Activated T-cell treated with anti-CD3 and anti-CD28 coated beads, Interleukin-2, amount 50 U/mL, for 48 hours (primary cell): ENCODE measurements at regions not wholly inside any gene's neighbourhood (a gene's known extent, or its start where the extent isn't known, plus 50 kb on each side); places are given as distances from the start of the nearest gene placed in this dataset.
"Not testable (repeated sequence)": the region's sequence is repeated elsewhere in the genome, so short reads cannot be mapped to it uniquely, and the experiment has no call there.

Experiments used
- DNase-seq, 2 experiments: peaks; one replicate each; pipeline ENCODE4 v3.0.0-alpha.2; 2020

- no peak for DNase-seq
Observed at GRCh38 chr6:169099411-169100202, 154.0 kb downstream of the THBS2 start.

GRCh38 chr6:169098651-169099050, 155.0 kb downstream of the THBS2 start:
- not testable (repeated sequence) for DNase-seq

- DNase-seq, result no peak
Observed at GRCh38 chr6:169098116-169098515, 155.5 kb downstream of the THBS2 start.

GRCh38 chr6:169097381-169097959, 156.2 kb downstream of the THBS2 start:
- no peak for DNase-seq

GRCh38 chr6:169096388-169096787, 157.3 kb downstream of the THBS2 start:
- DNase-seq, result no peak

- DNase-seq, result no peak
Observed at GRCh38 chr6:169095153-169095552, 158.5 kb downstream of the THBS2 start.

GRCh38 chr6:169094552-169094950, 159.1 kb downstream of the THBS2 start:
- DNase-seq, result no peak

- DNase-seq, result no peak
Observed at GRCh38 chr6:169093770-169094551, 159.7 kb downstream of the THBS2 start.

- no peak for DNase-seq
Observed at GRCh38 chr6:169093066-169093723, 160.5 kb downstream of the THBS2 start.

- no peak for DNase-seq
Observed at GRCh38 chr6:169092375-169092774, 161.3 kb downstream of the THBS2 start.

GRCh38 chr6:169090514-169091127, 163.0 kb downstream of the THBS2 start:
- not testable (repeated sequence) for DNase-seq

GRCh38 chr6:169088762-169089161, 164.9 kb downstream of the THBS2 start:
- DNase-seq, result no peak

- no peak for DNase-seq
Observed at GRCh38 chr6:169087443-169088041, 166.1 kb downstream of the THBS2 start.

- DNase-seq, result not testable (repeated sequence)
Observed at GRCh38 chr6:169086616-169087015, 167.0 kb downstream of the THBS2 start.

GRCh38 chr6:169086020-169086419, 167.6 kb downstream of the THBS2 start:
- no peak for DNase-seq

GRCh38 chr6:169085466-169085865, 168.2 kb downstream of the THBS2 start:
- no peak for DNase-seq

GRCh38 chr6:169084557-169084956, 169.1 kb downstream of the THBS2 start:
- not testable (repeated sequence) for DNase-seq

- DNase-seq, result no peak
Observed at GRCh38 chr6:169084067-169084466, 169.6 kb downstream of the THBS2 start.

- no peak for DNase-seq
Observed at GRCh38 chr6:169083508-169083874, 170.2 kb downstream of the THBS2 start.

- DNase-seq, result no peak
Observed at GRCh38 chr6:169082817-169083507, 170.7 kb downstream of the THBS2 start.

- no peak for DNase-seq
Observed at GRCh38 chr6:169082093-169082492, 171.6 kb downstream of the THBS2 start.

- DNase-seq, result no peak
Observed at GRCh38 chr6:169081248-169081647, 172.4 kb downstream of the THBS2 start.
